Mammary epithelial cell (primary cell): ENCODE measurements at regions not wholly inside any gene's neighbourhood (a gene's known extent, or its start where the extent isn't known, plus 50 kb on each side); places are given as distances from the start of the nearest gene placed in this dataset.

Experiments
- EZH2 ChIP-seq: IDR thresholded peaks from 2 replicates; pipeline ENCODE4 v1.6.1; 2012; ENCODE audit warnings: low read length, inconsistent platforms, borderline replicate concordance
- TF ChIP-seq, protein P1 (sequence below), 2 donors: IDR thresholded peaks in 1 of 2; conservative IDR thresholded peaks in 1 of 2; 2 replicates each; pipeline ENCODE4 v1.5.1; 2011 to 2012; ENCODE audit warnings: inconsistent platforms in 2 of 2, low read length in 2 of 2, mild to moderate bottlenecking in 2 of 2, control low read depth in 1 of 2, low read depth in 1 of 2; ENCODE audit not compliant: insufficient read depth in 1 of 2; ENCODE audit errors: extremely low read depth in 1 of 2

DNA sequence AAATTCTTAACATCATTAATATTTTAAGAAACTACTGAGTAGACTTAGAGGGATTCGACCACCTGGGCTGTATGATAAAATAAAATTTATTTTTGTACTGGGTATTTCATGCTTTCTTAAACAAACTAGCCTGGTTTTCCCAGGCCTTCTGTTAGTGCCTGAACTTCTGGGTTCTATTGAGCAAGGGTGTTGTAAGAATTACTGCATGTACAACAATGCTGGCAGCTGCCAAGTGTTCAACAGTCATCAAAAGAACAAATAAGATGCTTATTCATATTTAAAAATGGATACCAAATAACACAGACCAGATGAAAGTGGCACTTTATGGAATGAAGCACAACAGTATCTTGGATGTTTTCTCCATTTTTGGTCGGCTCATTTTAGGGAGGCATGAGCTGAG lies 123.2 kb upstream of the FBXL7 start:
- TF ChIP-seq, protein P1, sequence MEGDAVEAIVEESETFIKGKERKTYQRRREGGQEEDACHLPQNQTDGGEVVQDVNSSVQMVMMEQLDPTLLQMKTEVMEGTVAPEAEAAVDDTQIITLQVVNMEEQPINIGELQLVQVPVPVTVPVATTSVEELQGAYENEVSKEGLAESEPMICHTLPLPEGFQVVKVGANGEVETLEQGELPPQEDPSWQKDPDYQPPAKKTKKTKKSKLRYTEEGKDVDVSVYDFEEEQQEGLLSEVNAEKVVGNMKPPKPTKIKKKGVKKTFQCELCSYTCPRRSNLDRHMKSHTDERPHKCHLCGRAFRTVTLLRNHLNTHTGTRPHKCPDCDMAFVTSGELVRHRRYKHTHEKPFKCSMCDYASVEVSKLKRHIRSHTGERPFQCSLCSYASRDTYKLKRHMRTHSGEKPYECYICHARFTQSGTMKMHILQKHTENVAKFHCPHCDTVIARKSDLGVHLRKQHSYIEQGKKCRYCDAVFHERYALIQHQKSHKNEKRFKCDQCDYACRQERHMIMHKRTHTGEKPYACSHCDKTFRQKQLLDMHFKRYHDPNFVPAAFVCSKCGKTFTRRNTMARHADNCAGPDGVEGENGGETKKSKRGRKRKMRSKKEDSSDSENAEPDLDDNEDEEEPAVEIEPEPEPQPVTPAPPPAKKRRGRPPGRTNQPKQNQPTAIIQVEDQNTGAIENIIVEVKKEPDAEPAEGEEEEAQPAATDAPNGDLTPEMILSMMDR (conservative IDR thresholded peaks at IDR 0.05 in 1 of 2, IDR thresholded peaks at IDR 0.05 in 1 of 2; ENCODE audit: extremely low read depth in 1 of 2, insufficient read depth in 1 of 2, low read depth in 1 of 2, low read length in 2 of 2): no peak
- no peak for TF ChIP-seq EZH2
